ENCODE measurements at regions not wholly inside any gene's neighbourhood (a gene's known extent, or its start where the extent isn't known, plus 50 kb on each side); places are given as distances from the start of the nearest gene placed in this dataset.

DNA sequence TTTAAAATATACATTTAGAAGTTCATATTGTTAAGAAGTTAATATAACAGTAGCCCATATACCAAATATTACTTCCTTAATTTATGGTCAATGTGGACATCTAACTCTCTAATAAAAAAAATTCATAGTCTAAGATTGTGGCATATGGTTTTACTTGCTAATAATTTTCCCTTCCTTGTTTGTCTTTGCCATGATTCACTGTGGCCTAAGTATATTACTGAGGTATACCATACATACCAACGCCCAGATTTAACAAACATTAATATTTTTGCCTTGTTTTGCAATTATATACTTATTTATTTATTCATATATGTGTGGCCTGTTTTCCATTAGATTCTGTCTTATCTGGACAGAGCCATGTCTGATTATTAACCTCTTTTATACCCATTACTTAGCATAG is 54.6 kb upstream of the CCDC150 start:
- in situ Hi-C loops (cut with HindIII; ENCODE audit: low sequenced_read_pairs) = no loop called here
- no peak for DNase-seq (ENCODE audit: low spot score)

- in situ Hi-C loops (cut with HindIII; ENCODE audit: low sequenced_read_pairs) = no loop called here
Observed at GRCh38 chr2:196586511-196586991, 53.0 kb upstream of the CCDC150 start.

DNA sequence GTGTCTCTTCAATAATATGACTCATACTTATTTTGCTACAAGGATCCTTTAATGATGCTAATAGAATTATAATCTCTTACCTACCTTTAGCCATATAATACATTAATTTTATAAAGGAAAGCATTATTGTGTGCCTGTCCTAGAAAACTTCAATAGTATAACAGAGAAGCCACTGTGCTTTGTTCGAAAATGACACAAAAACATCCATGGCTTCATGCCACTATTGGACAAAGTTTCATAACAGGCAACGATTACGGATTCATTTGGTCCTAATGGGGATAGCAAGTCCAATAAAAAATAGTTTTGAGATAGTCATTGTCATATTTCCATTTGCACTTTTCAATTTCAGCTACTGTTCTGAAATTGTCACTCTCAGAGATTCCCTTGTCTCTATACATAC is 52.5 kb upstream of the CCDC150 start:
- DNase-seq (ENCODE audit: low spot score) = no peak
- in situ Hi-C loops (cut with HindIII; ENCODE audit: low sequenced_read_pairs) = no loop called here

More at GRCh38 chr2:196586511-196586991, 53.0 kb upstream of the CCDC150 start:
- peak; percentile 80 for DNase-seq (ENCODE audit: low spot score)

DNA sequence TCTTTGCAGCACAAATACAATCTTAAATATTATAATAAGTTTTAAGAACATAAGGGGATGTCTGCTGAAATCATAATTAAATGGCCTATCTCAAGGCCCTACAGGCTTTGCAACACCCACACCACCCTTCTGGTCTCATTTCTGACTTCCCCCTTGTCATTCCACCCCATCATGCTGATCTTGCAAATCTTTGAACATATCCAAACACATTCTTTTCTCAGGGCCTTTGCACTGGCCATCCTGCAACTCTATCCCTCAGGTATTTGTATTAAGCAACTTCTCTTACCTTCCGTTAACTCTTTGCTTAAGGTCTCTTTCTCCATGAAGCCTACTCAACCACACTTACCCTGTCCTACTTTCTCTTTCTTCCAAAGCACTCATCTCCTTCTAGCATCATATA is 51.8 kb upstream of the CCDC150 start:
- in situ Hi-C loops (cut with HindIII; ENCODE audit: low sequenced_read_pairs) = no loop called here
- DNase-seq (ENCODE audit: low spot score) = no peak

DNA sequence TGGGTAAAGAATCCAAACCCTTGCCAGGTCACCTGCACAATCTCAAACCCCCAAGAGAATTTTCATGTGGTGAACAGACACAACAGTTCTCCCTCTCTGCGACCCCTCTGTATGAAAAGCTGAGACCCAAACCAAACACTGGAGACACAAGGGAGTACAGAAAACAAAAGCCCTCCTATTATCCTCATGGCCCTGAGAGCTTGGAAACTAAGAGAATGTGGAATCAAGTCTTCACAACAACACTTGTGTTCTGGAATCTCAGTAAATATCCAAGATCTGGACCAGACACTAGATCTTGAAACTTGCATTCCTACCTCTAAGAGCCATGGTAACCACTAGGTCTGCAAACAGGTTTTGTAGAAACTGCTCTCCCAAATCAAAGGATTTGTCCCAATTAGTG is 50.1 kb upstream of the CCDC150 start:
- DNase-seq (ENCODE audit: low spot score) = no peak
- in situ Hi-C loops (cut with HindIII; ENCODE audit: low sequenced_read_pairs) = no loop called here

Measured in G401 (cell line).